HUES6 (cell line): ENCODE measurements at regions not wholly inside any gene's neighbourhood (a gene's known extent, or its start where the extent isn't known, plus 50 kb on each side); places are given as distances from the start of the nearest gene placed in this dataset.
"Not testable (repeated sequence)": the region's sequence is repeated elsewhere in the genome, so short reads cannot be mapped to it uniquely, and the experiment has no call there.

Experiments used
- H3K27ac ChIP-seq: 2 replicates; pipeline ENCODE4 v1.7.0; 2013; ENCODE audit warnings: low read depth, mild to moderate bottlenecking, low read length, inconsistent platforms
- H3K27me3 ChIP-seq: 2 replicates; pipeline ENCODE4 v1.6.1; 2013; ENCODE audit warnings: low read length; ENCODE audit not compliant: control insufficient read depth, insufficient read depth
- H3K36me3 ChIP-seq: 2 replicates; pipeline ENCODE4 v1.6.1; 2013; ENCODE audit warnings: low read length; ENCODE audit not compliant: control insufficient read depth, insufficient read depth
- H3K4me1 ChIP-seq: 2 replicates; pipeline ENCODE4 v1.6.1; 2013; ENCODE audit warnings: low read length; ENCODE audit not compliant: control insufficient read depth, insufficient read depth
- H3K4me3 ChIP-seq: 2 replicates; pipeline ENCODE4 v1.5.1; 2013; ENCODE audit warnings: low read depth, low read length
- H3K9ac ChIP-seq: one replicate; pipeline ENCODE4 v1.6.1; 2013; ENCODE audit warnings: mild to moderate bottlenecking, low read length
- H3K9me3 ChIP-seq: 2 replicates; pipeline ENCODE4 v1.6.1; 2013; ENCODE audit warnings: low read depth, low read length; ENCODE audit not compliant: control insufficient read depth, insufficient read depth

- not testable (repeated sequence) for H3K27me3 ChIP-seq, H3K4me3 ChIP-seq, H3K9ac ChIP-seq, H3K9me3 ChIP-seq, H3K27ac ChIP-seq, H3K36me3 ChIP-seq, H3K4me1 ChIP-seq
Observed at GRCh38 chr3:165936081-165936480, 98.9 kb upstream of the BCHE start.

- not testable (repeated sequence) for H3K27ac ChIP-seq, H3K4me1 ChIP-seq, H3K36me3 ChIP-seq, H3K9ac ChIP-seq, H3K4me3 ChIP-seq, H3K27me3 ChIP-seq, H3K9me3 ChIP-seq
Observed at GRCh38 chr3:165924301-165924791, 87.1 kb upstream of the BCHE start.

GRCh38 chr3:165920984-165921383 lies 83.8 kb upstream of the BCHE start:
- Histone ChIP-seq H3K36me3 (no peaks in the 10 kb centered on the region), H3K4me3 (no peak overlapping the region), H3K4me1 (no peaks in the 10 kb centered on the region), H3K27me3 (no peaks in the 10 kb centered on the region), H3K27ac (no peak overlapping the region), H3K9ac (no peak overlapping the region), H3K9me3 (no peaks in the 10 kb centered on the region)

GRCh38 chr3:165919284-165919683 lies 82.1 kb upstream of the BCHE start:
- no peaks in the 10 kb centered on the region for H3K4me1 ChIP-seq
- no peaks in the 10 kb centered on the region for H3K27me3 ChIP-seq
- H3K27ac ChIP-seq = no peak overlapping the region
- H3K9me3 ChIP-seq = no peaks in the 10 kb centered on the region
- H3K36me3 ChIP-seq = no peaks in the 10 kb centered on the region
- no peak overlapping the region for H3K9ac ChIP-seq
- peak overlapping the region; percentile 44 for H3K4me3 ChIP-seq

- Histone ChIP-seq H3K27me3 (no peaks in the 10 kb centered on the region), H3K9me3 (no peaks in the 10 kb centered on the region), H3K9ac (peak overlapping the region; percentile 52), H3K4me1 (no peaks in the 10 kb centered on the region), H3K36me3 (no peaks in the 10 kb centered on the region), H3K27ac (no peak overlapping the region), H3K4me3 (peak overlapping the region; percentile 44)
Observed at GRCh38 chr3:165918657-165918979, 81.4 kb upstream of the BCHE start.

- Histone ChIP-seq H3K9ac (peak overlapping the region; percentile 52), H3K4me3 (peak overlapping the region; percentile 49)
- H3K27me3 ChIP-seq, H3K27ac ChIP-seq, H3K9me3 ChIP-seq, H3K4me1 ChIP-seq, H3K36me3 ChIP-seq: not testable (repeated sequence)
Observed at GRCh38 chr3:165917938-165918656, 80.9 kb upstream of the BCHE start.

GRCh38 chr3:165915104-165915503 lies 77.9 kb upstream of the BCHE start:
- not testable (repeated sequence) for H3K27me3 ChIP-seq, H3K27ac ChIP-seq, H3K9ac ChIP-seq, H3K4me1 ChIP-seq, H3K4me3 ChIP-seq, H3K36me3 ChIP-seq, H3K9me3 ChIP-seq

GRCh38 chr3:165903885-165904630 lies 66.8 kb upstream of the BCHE start:
- no peak overlapping the region for H3K9ac ChIP-seq
- no peaks in the 10 kb centered on the region for H3K27me3 ChIP-seq
- no peak overlapping the region for H3K27ac ChIP-seq
- no peaks in the 10 kb centered on the region for H3K9me3 ChIP-seq
- no peak overlapping the region for H3K4me3 ChIP-seq
- no peaks in the 10 kb centered on the region for H3K36me3 ChIP-seq
- H3K4me1 ChIP-seq = peaks cover 7% of the 10 kb centered on the region

GRCh38 chr3:165899066-165899465 lies 61.8 kb upstream of the BCHE start:
- Histone ChIP-seq H3K36me3 (no peaks in the 10 kb centered on the region), H3K27me3 (no peaks in the 10 kb centered on the region), H3K27ac (no peak overlapping the region), H3K9ac (no peak overlapping the region), H3K4me3 (no peak overlapping the region), H3K4me1 (no peaks in the 10 kb centered on the region; the same call in 1 of the 2 replicates), H3K9me3 (no peaks in the 10 kb centered on the region)

- no peak overlapping the region for H3K27ac ChIP-seq
- H3K27me3 ChIP-seq = no peaks in the 10 kb centered on the region
- H3K4me1 ChIP-seq = peaks cover 12% of the 10 kb centered on the region; the same call in 1 of the 2 replicates
- no peak overlapping the region for H3K4me3 ChIP-seq
- no peak overlapping the region for H3K9ac ChIP-seq
- H3K9me3 ChIP-seq = no peaks in the 10 kb centered on the region
- no peaks in the 10 kb centered on the region for H3K36me3 ChIP-seq
Observed at GRCh38 chr3:165897137-165897536, 59.9 kb upstream of the BCHE start.

- H3K36me3 ChIP-seq = no peaks in the 10 kb centered on the region
- H3K4me3 ChIP-seq = no peak overlapping the region
- H3K4me1 ChIP-seq = peaks cover 16% of the 10 kb centered on the region; the same call in 1 of the 2 replicates
- no peaks in the 10 kb centered on the region for H3K9me3 ChIP-seq
- no peak overlapping the region for H3K27ac ChIP-seq
- no peak overlapping the region for H3K9ac ChIP-seq
- no peaks in the 10 kb centered on the region for H3K27me3 ChIP-seq
Observed at GRCh38 chr3:165895919-165896318, 58.7 kb upstream of the BCHE start.
